ENCODE measurements at regions not wholly inside any gene's neighbourhood (a gene's known extent, or its start where the extent isn't known, plus 50 kb on each side); places are given as distances from the start of the nearest gene placed in this dataset.

GRCh38 chr20:12815778-12816408 is 192.9 kb upstream of the SPTLC3 start:
- TF ChIP-seq EZH2phosphoT487 (IDR thresholded peaks at IDR 0.05), result no peak
- TF ChIP-seq, protein P1, sequence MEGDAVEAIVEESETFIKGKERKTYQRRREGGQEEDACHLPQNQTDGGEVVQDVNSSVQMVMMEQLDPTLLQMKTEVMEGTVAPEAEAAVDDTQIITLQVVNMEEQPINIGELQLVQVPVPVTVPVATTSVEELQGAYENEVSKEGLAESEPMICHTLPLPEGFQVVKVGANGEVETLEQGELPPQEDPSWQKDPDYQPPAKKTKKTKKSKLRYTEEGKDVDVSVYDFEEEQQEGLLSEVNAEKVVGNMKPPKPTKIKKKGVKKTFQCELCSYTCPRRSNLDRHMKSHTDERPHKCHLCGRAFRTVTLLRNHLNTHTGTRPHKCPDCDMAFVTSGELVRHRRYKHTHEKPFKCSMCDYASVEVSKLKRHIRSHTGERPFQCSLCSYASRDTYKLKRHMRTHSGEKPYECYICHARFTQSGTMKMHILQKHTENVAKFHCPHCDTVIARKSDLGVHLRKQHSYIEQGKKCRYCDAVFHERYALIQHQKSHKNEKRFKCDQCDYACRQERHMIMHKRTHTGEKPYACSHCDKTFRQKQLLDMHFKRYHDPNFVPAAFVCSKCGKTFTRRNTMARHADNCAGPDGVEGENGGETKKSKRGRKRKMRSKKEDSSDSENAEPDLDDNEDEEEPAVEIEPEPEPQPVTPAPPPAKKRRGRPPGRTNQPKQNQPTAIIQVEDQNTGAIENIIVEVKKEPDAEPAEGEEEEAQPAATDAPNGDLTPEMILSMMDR (IDR thresholded peaks at IDR 0.05), result no peak
